ENCODE measurements at regions not wholly inside any gene's neighbourhood (a gene's known extent, or its start where the extent isn't known, plus 50 kb on each side); places are given as distances from the start of the nearest gene placed in this dataset.
"Not testable (repeated sequence)": the region's sequence is repeated elsewhere in the genome, so short reads cannot be mapped to it uniquely, and the experiment has no call there.

DNA sequence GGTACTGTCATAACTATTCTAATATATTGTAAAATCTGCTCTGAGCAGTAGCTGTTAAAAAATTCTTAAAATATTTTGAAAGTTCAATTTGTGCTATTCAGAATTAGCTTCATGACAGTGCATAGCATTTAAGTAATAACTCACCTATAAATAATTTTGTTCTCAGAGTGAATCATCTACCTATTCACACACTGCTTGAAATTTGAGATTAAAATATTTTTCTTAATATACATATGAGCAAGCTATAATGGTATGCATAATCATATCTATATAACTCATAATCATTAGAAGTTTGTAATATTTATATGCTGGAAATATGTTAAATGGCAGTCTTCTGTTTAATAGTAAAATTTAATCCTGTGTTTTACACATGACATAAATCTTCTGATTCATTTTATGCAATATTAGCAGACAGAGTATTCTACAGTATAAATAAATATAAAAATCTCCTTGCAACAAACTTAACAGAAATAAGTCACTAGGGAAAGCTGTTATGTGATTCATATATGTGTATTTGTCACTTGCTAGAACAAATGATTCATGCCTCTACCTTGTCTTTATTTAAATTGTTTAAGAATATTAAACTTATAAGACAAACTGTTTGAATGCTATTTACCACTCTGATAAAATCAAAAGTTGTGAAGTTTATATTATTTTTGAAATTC is 710.8 kb downstream of the PLOD2 start:
- no peak for DNase-seq (ENCODE audit: low spot score)

DNA sequence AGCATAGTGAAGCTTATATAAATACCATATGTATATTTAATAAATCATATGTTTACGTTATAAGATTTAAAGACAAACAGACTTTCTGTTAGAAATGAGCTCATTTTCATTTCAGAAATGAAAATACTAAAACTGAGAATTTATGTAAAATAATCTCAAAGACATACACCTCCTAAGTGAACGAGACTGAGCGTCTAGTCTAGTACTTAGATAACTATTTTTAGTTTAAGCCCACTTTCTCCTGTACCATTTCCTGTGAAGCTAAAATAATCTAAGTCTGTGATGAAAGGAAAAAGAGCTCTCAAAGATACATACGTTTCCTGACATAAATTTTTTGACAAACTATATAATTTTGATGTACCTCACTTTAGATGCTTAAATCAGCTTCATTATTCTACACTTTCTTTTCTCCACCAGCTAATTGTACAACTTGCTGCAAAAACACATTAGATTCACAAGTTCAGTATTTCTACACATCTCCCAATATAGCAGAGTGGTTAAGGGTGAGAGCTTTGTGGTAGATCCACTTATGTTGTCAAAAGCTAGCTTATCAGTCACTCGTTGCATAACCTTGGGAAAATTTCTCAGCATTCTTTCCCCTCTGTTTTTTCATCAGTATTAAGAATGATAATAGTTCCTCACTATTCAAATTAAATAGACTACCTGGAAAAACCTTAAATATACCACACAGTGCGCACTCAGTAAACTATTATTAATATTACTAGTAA is 703.0 kb downstream of the PLOD2 start:
- no peak for DNase-seq (ENCODE audit: low spot score)

- not testable (repeated sequence) for DNase-seq (ENCODE audit: low spot score)
Observed at GRCh38 chr3:145459681-145460080, 701.3 kb downstream of the PLOD2 start.

DNA sequence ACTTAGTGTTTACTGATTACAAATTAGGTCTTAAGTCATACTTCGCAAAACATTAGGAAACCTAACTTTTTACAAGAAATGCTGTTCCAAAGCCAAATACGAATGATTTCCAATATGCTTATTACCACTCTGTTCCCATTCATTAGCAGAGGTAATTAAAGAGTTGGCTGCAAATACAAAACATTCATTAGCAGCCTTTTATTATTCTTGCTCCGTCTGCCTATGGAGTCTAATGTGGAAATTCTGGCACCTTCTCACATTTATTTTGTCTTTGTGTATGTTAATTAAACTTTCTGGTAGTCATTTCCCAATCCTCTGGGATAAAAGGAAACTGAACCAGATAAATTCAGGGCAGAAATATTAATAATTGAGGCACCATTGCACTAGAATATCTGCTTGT is 689.0 kb downstream of the PLOD2 start:
- DNase-seq (ENCODE audit: low spot score): no peak

DNA sequence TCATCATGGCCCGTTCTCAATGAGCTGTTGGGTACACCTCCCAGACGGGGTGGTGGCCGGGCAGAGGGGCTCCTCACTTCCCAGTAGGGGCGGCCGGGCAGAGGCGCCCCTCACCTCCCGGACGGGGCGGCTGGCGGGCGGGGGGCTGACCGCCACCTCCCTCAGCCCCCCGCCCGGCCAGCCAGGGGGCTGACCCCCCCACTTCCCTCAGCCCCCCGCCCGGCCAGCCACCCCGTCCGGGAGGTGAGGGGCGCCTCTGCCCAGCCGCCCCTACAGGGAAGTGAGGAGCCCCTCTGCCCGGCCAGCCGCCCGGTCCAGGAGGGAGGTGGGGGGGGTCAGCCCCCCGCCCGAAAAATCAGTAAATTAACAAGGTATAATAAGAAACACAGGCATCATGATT is 678.2 kb downstream of the PLOD2 start:
- not testable (repeated sequence) for DNase-seq (ENCODE audit: low spot score)

DNA sequence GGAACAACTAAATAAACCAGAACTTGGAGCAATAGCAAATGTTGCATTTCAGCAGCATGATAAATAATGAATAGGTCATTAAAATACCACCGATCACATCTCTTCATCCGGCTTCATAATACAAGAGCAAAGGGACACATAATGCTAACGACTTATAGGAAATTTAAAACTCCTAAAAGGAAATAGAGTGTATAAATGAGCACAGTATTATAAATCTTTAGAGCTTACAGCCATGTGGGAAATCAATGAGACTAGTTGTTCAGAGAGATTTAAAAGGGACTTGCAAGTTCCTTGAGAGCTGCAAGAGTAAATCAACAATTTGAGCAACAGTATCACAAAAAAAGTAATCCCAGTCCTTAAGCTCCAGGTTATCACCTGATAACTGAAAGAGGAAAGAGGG is 677.0 kb downstream of the PLOD2 start:
- DNase-seq (ENCODE audit: low spot score): no peak

DNA sequence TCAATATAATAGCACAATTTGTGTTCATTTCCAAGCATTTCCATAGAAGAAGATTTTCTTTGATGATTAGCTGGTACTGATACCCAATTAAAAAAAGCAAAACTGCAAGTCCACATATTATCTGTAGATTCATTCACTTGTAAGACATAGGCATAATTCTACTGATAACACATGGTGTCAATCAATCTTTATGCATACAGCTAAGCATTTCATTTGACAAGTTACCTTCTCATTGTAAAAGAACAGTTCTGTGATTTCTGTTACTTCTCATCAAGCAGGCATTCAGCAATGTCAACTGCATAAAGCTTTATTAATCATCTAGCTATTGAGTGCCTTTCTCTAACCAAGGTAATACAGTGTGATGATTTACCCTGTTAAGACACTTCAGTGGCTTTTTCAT is 672.0 kb downstream of the PLOD2 start:
- no peak for DNase-seq (ENCODE audit: low spot score)

DNA sequence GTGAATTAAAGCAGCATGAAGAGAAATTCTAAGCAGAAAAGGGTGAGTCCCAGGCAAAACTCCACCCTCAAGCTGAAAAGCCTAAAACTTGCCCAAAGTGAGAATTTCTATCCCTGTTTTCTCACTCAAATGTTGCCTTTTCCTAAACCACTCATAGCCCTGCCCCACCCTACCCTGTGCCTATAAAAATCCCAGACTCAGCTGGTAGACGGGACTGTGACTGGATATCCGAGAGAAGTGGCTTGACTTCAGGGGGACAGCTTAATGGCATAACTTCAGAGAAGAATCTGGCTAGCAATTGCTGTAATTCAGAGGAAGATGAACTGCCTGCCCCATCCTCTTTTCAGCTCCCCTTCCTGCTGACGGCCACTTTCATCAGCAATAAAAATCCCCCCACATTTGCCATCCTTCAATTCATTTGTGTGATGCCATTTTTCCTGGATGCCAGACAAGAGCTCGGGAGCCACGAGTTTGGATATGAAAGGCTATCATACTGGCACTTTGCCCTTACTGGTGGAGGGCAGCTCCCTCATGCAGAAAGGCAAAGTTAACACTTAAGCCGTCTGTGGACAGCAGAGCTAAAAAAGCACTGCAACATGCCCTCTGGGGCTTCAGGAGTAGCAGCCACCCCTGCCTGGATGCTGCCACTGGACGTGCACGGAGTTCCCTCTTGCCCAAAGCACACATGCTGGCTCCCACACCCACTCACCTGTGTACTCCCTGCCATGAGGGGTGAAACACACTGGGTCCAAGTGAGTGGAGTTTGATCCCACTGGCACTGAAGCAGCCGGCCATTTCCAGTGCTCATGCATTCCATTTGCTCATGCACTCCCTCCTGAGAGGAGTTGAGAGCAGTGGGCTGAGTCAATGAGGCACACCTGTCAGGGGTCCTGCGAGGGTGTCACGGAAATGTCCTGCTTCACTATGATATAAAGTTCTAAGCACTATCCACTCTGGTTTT is 670.6 kb downstream of the PLOD2 start:
- DNase-seq (ENCODE audit: low spot score): no peak

- DNase-seq (ENCODE audit: low spot score): no peak
Observed at GRCh38 chr3:145492456-145492855, 668.5 kb downstream of the PLOD2 start.

DNA sequence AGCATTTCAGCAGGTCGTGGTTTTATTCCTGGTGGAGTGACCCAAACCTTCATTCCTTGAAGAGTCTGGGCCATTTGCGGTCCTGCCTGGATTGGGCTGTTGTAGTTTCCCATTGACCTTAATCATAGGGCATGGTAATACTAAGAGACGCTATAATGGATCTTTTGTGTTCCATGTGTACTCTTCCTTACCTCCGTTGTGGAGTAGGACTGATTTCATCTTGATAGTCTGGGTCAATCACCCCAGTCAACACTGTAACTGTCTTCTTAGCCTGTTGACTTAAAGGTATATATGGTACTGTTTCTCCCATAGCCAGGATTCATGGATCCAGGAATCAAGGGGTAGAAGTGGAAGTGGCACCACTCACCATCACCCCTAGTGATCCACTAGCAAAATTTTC is 643.6 kb downstream of the PLOD2 start:
- not testable (repeated sequence) for DNase-seq (ENCODE audit: low spot score)

GRCh38 chr3:145518639-145519038 is 642.3 kb downstream of the PLOD2 start:
- no peak for DNase-seq (ENCODE audit: low spot score)

GRCh38 chr3:145519398-145520047 is 641.5 kb downstream of the PLOD2 start:
- DNase-seq (ENCODE audit: low spot score): no peak

DNA sequence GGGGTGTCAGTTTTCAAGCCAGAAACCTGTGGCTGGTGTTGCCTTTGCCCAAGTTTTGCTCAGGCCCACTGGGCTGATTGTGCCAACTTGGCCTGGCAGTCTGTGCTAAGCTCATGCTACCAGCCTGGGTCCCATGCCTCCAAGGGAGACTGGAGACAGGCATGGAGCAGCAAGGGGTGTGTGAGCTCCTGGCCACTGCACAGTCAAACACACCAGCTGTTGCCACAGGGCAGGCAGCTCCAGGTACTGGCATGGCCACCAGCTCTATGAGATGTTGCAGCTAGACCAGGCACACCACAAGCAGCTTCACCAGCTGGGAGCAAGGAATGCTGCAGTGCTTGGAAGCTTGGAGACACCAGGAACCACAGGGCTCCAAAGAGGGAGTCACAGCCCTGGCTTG is 638.8 kb downstream of the PLOD2 start:
- no peak for DNase-seq (ENCODE audit: low spot score)

DNA sequence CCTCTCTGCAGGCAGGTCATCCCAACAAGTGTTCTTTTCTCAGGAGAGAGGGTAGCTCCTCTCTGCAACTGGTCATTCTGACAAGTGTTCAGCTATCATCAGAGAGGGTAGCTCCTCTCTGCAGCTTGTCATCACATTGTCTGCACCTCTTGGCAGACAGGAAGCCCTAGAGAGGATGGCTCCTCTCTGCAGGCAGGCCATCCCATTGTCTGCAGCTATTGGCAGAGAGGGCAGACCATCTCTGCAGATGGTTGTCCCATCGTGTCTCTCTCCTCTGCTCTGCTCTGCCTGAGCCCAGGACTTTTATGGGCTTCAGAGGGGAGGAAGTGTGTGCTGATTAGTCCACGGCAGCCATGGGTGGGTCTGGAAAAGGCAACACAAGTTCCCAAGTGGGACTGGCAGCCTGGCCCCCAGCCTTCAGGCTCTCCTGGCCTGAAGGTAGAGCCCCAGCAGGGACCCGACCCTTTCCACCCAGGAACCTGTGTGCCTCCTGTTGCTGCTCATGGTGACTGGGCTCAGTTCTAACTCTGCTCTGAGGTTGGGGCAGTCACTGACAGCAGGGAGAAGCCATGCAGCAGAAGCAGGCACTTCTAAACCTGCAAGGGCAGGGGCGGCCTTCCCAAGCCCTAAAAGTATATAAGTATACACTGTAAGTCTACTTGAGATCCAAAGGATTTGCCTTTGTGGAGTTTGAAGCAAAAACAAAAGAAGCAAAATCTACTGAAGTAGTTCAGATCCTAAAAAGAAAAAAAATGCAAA is 637.9 kb downstream of the PLOD2 start:
- DNase-seq (ENCODE audit: low spot score): no peak

DNA sequence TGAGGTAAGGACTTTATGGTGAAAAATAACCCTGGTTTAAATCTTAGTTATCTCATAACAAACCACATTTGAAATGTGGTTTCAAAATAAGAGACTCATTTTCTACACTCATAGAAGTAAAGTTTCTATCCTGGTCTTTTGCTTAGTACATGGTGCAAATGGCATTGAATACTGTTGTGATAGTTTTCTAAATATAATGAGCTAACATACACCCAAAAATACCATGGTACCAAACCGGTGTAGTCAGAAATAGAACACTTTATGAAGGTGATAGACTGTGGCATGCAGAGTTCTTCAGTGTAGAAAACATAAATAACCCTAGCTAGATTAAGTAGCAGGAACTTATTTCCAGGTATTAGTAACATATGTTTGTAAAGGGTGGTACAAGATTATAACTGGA is 629.4 kb downstream of the PLOD2 start:
- no peak for DNase-seq (ENCODE audit: low spot score)

DNA sequence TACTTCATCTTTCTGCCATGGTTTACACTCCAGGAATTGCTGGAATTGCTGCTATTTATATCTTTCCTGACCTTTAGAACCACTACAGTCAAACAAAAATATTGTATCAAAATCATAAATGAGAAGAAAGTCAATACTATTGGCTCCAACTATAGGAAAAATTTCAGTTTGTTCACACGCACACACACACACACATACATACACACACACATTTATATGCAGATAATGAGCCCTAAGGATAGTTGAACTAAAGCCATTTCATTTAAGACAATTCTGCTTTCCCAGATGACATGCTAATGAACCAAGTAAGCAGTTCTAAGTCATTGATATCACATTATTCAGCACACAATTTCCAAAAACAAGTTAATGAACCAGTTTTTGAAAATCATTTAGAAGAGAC is 627.3 kb downstream of the PLOD2 start:
- DNase-seq (ENCODE audit: low spot score): no peak

GRCh38 chr3:145536461-145536860 is 624.5 kb downstream of the PLOD2 start:
- no peak for DNase-seq (ENCODE audit: low spot score)

- DNase-seq (ENCODE audit: low spot score): no peak
Observed at GRCh38 chr3:145550522-145550921, 610.5 kb downstream of the PLOD2 start.

DNA sequence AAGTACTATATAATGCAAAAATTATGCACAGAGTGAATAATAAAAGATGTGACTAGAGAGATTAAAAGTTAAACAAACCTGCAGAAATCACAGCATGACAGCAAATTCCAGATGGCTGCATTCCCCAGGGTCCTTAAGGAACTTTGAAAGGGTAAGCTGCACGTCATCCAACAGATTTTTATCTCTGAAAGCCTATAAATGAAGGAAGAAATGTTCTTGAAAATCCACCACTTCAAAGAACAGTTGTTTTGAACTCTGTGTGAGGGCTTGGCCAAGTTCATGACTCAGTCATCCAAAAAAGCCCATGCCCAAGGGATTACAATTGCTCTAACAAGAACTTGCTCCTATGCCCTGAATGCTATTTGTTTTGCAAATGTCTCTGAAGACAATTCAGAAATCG is 603.6 kb downstream of the PLOD2 start:
- DNase-seq (ENCODE audit: low spot score): no peak

DNA sequence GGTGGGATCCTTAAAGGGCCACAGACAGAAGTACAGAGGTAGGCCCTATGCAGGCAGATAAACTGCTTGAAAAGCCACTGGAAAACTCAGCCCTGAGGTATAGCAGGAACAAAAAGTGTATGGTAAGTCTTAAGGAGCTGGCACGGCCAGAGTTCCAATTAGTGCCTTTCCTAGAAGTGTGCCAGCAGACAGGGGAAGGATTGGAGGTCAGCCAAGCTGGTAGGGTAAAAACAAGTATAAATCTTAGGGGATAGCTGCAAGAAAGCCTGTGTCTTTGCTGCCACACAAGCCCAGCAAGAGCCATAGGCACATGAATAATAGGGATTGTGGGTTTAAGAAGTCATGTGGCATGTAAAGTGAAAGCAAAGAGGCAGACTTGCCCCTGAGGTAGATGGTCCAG is 582.5 kb downstream of the PLOD2 start:
- DNase-seq (ENCODE audit: low spot score): no peak

- DNase-seq (ENCODE audit: low spot score): no peak
Observed at GRCh38 chr3:145581694-145582093, 579.3 kb downstream of the PLOD2 start.

- DNase-seq (ENCODE audit: low spot score): no peak
Observed at GRCh38 chr3:145604851-145605250, 556.1 kb downstream of the PLOD2 start.
